Thoracic aorta (tissue), 2 donors: ENCODE measurements at regions not wholly inside any gene's neighbourhood (a gene's known extent, or its start where the extent isn't known, plus 50 kb on each side); places are given as distances from the start of the nearest gene placed in this dataset.

Experiments
- ATAC-seq: fragments of 150-250 bp; one replicate; pipeline ENCODE4 v1.8.0; 2017; ENCODE audit warnings: low read depth; ENCODE audit not compliant: insufficient number of reproducible peaks, low FRiP score
- DNase-seq: peaks from one replicate; pipeline ENCODE4 v3.0.0-alpha.2; 2020; ENCODE audit warnings: low spot score
- H3K27ac ChIP-seq, 2 donors: fragments of 200-600 bp; sonication (generic); 1 replicate in 1 of 2; 2 replicates in 1 of 2; pipeline ENCODE4 v1.5.1; 2016; ENCODE audit warnings: mild to moderate bottlenecking in 2 of 2, moderate library complexity in 2 of 2
- H3K27me3 ChIP-seq: fragments of 200-600 bp; sonication (generic); replicated peaks from 2 replicates; pipeline ENCODE4 v1.6.0; 2016; ENCODE audit warnings: mild to moderate bottlenecking; ENCODE audit not compliant: insufficient read depth
- H3K36me3 ChIP-seq: fragments of 200-600 bp; sonication (generic); one replicate; pipeline ENCODE4 v1.5.1; 2016
- H3K4me1 ChIP-seq, 2 donors: fragments of 200-600 bp; sonication (generic); 1 replicate in 1 of 2; 2 replicates in 1 of 2; pipeline versions ENCODE4 v1.5.1 to v1.6.0; 2016; ENCODE audit warnings: low read depth in 2 of 2, mild to moderate bottlenecking in 1 of 2; ENCODE audit not compliant: control insufficient read depth in 1 of 2
- H3K4me3 ChIP-seq: fragments of 200-600 bp; sonication (generic); 2 replicates; pipeline ENCODE4 v1.5.1; 2016; ENCODE audit warnings: mild to moderate bottlenecking
- H3K9me3 ChIP-seq: fragments of 200-600 bp; sonication (generic); 2 replicates; pipeline ENCODE4 v1.5.1; 2016
- TF ChIP-seq, protein P1 (sequence below): fragments of 200-600 bp; sonication (generic); IDR thresholded peaks from one replicate; pipeline ENCODE4 v1.5.1; 2019; ENCODE audit warnings: antibody characterized with exemption

DNA sequence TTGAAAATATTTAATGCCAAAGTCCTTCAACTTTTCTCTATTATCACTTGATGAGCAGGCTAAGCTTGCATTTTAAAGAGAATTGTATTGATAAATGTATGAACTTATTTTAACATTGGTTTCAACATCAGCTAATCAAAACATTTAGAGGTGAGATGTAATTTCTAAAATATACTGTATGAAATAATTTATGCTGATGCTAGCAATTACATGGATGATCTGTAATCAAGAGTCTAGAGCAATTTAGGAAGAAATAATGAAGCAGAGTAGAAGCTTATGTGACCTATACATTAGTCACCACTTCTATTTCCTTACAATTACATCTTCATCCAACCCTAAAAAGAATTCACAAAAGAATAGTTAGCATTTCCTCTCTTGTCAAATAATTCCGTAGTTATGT, 226.8 kb downstream of the KLHL4 start:
- no peaks in the 10 kb centered on the region for H3K9me3 ChIP-seq
- no peaks in the 10 kb centered on the region for H3K27me3 ChIP-seq
- no peaks in the 10 kb centered on the region for H3K4me1 ChIP-seq
- TF ChIP-seq, protein P1, sequence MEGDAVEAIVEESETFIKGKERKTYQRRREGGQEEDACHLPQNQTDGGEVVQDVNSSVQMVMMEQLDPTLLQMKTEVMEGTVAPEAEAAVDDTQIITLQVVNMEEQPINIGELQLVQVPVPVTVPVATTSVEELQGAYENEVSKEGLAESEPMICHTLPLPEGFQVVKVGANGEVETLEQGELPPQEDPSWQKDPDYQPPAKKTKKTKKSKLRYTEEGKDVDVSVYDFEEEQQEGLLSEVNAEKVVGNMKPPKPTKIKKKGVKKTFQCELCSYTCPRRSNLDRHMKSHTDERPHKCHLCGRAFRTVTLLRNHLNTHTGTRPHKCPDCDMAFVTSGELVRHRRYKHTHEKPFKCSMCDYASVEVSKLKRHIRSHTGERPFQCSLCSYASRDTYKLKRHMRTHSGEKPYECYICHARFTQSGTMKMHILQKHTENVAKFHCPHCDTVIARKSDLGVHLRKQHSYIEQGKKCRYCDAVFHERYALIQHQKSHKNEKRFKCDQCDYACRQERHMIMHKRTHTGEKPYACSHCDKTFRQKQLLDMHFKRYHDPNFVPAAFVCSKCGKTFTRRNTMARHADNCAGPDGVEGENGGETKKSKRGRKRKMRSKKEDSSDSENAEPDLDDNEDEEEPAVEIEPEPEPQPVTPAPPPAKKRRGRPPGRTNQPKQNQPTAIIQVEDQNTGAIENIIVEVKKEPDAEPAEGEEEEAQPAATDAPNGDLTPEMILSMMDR = no peak
- no peaks in the 10 kb centered on the region for H3K36me3 ChIP-seq
- ATAC-seq (no peak), DNase-seq (no peak)
- H3K27ac ChIP-seq = no peak overlapping the region
- no peak overlapping the region for H3K4me3 ChIP-seq

DNA sequence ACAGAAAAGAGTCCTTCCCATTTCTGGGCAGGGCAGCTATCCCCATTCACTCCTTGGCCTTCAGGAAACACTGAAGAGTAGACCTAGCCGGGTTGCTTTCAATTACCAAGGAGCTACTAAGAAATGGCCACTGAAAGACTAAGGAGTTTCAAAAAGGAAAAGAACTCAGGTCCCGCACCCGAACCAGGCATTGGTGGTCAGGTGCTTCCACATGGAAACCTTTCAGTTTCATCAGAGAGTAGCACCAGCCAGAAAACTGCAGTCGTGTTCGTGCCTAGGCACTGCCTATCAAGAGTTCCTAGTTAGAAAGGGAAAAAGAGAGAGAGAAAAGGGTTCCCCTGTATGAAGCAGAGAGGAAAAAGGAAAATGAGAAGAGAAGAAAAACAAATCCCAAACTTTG, 237.9 kb downstream of the KLHL4 start:
- TF ChIP-seq, protein P1 = no peak
- H3K9me3 ChIP-seq = no peaks in the 10 kb centered on the region
- no peaks in the 10 kb centered on the region for H3K36me3 ChIP-seq
- H3K4me3 ChIP-seq = no peak overlapping the region
- H3K27ac ChIP-seq = no peak overlapping the region
- no peaks in the 10 kb centered on the region for H3K4me1 ChIP-seq
- no peaks in the 10 kb centered on the region for H3K27me3 ChIP-seq
- no peak for DNase-seq
- ATAC-seq = no peak

DNA sequence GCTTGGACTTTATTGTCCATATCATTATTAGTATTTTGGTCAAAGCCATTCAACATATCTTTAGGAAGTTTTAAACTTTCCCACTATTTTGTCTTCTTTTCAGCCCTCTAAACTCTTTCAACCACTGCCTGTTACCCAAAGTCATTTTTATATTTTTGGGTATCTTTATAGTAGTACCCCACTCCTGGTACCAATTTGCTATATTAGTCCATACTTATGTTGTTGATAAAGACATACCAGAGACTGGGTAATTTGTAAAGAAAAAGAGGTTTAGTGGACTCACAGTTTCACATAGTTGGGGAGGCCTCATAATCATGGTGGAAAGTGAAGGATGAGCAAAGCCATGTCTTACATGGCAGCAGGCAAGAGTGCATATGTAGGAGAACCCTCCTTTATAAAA, 271.4 kb downstream of the KLHL4 start:
- no peak for DNase-seq

DNA sequence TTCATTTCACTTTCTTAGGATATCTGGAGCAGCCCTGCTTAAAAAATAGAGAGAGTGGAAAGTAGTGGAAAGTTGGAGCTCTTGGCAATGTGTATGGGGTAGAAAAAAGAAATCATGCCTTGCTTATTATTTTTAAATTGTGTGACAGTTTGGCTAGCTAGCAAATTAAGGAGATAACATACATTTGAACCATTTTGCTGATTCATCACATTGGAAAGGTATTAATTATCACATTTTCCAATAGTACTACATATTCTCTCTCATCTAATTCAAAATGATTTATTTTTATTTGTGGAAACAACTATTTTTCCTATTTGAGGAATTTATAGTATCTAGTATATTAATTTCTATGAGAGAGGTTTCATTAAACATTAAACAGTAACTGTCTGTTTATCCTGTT, 280.4 kb downstream of the KLHL4 start:
- ATAC-seq (no peak), DNase-seq (no peak)
- no peaks in the 10 kb centered on the region for H3K9me3 ChIP-seq
- H3K4me1 ChIP-seq = no peaks in the 10 kb centered on the region
- H3K27ac ChIP-seq = no peak overlapping the region
- no peaks in the 10 kb centered on the region for H3K36me3 ChIP-seq
- TF ChIP-seq, protein P1 = no peak
- H3K4me3 ChIP-seq = no peak overlapping the region
- H3K27me3 ChIP-seq = no peaks in the 10 kb centered on the region

More for the DNA sequence above, 271.4 kb downstream of the KLHL4 start:
- H3K36me3 ChIP-seq = no peaks in the 10 kb centered on the region
- no peak for ATAC-seq
- no peaks in the 10 kb centered on the region for H3K4me1 ChIP-seq
- H3K27ac ChIP-seq = no peak overlapping the region
- no peaks in the 10 kb centered on the region for H3K27me3 ChIP-seq
- TF ChIP-seq, protein P1 = no peak
- H3K9me3 ChIP-seq = no peaks in the 10 kb centered on the region
- H3K4me3 ChIP-seq = no peak overlapping the region

DNA sequence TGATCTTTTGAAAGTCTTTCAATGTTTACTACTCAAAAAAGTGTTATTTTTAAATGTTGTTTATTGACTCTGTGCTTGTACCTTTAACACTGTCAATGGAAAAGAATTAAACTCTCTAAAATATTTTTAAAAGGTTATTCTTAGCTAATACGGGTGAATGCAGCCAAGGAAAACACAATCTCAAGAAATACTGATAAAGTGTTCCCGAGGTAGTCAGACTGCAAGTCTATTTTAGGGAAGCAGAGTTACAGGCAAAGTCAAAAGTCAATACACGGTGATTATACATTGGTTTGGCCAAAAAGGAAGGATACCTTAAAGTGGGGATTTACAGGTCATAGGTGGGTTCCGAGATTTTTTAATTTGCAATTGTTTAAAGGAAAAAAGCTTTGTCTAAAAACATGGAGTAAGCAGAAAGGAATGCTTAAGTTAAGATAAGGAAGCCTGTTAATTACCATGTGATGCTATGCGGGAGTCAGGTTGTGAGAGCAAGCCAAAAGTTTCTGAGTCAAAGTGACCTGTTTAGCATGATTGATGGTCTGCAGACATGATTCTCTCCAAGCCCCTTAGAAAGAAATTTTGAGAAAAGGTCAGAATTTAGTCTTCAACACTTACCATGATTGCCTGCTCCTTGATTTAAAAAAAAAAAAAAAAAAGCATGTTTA, 288.4 kb downstream of the KLHL4 start:
- TF ChIP-seq, protein P1 = no peak

More for the DNA sequence above, 288.4 kb downstream of the KLHL4 start:
- Histone ChIP-seq H3K4me1 (peaks cover 0 to 22% of the 10 kb centered on the region in 2 donors), H3K27ac (peak overlapping the region; percentile 47 to 52), H3K9me3 (no peaks in the 10 kb centered on the region), H3K4me3 (peak overlapping the region; percentile 23), H3K36me3 (no peaks in the 10 kb centered on the region), H3K27me3 (no peaks in the 10 kb centered on the region)
- no peak for DNase-seq
- ATAC-seq = no peak
